OCI-LY1 (cell line): ENCODE measurements at regions not wholly inside any gene's neighbourhood (a gene's known extent, or its start where the extent isn't known, plus 50 kb on each side); places are given as distances from the start of the nearest gene placed in this dataset.

Experiments
- H2AFZ ChIP-seq: fragments of 200-600 bp; sonication (generic), shearing (Covaris generic); 2 replicates; pipeline ENCODE4 v1.6.0; 2014; ENCODE audit warnings: antibody characterized with exemption, mild to moderate bottlenecking, low read length
- H3F3A ChIP-seq: fragments of 200-600 bp; sonication (generic), shearing (Covaris generic); 2 replicates; pipeline ENCODE4 v1.6.0; 2014; ENCODE audit warnings: mild to moderate bottlenecking, antibody characterized with exemption, low read length, moderate library complexity; ENCODE audit not compliant: insufficient read depth
- H3K27ac ChIP-seq: fragments of 200-600 bp; sonication (generic); 2 replicates; pipeline ENCODE4 v1.5.1; 2014; ENCODE audit warnings: low read length, mixed run types, mild to moderate bottlenecking, low read depth; ENCODE audit not compliant: poor library complexity, severe bottlenecking
- H3K27me3 ChIP-seq: fragments of 200-600 bp; sonication (generic); 2 replicates; pipeline ENCODE4 v1.6.0; 2014; ENCODE audit warnings: antibody characterized with exemption, mild to moderate bottlenecking, low read length, moderate library complexity; ENCODE audit not compliant: insufficient read depth
- H3K36me3 ChIP-seq: fragments of 200-600 bp; sonication (generic); 2 replicates; pipeline ENCODE4 v1.6.1; 2014; ENCODE audit warnings: mild to moderate bottlenecking, antibody characterized with exemption, low read length, moderate library complexity, mixed read lengths; ENCODE audit not compliant: insufficient read depth
- H3K4me1 ChIP-seq: fragments of 200-600 bp; sonication (generic); 2 replicates; pipeline ENCODE4 v1.5.1; 2014; ENCODE audit warnings: mild to moderate bottlenecking, low read length, moderate library complexity; ENCODE audit not compliant: insufficient read depth, severe bottlenecking
- H3K4me2 ChIP-seq: fragments of 200-600 bp; sonication (generic), shearing (Covaris generic); 2 replicates; pipeline ENCODE4 v1.6.1; 2014; ENCODE audit warnings: low read length
- H3K4me3 ChIP-seq: fragments of 200-600 bp; sonication (generic); 2 replicates; pipeline ENCODE4 v1.5.1; 2014; ENCODE audit warnings: low read length, low read depth, mild to moderate bottlenecking, mixed read lengths; ENCODE audit not compliant: poor library complexity, severe bottlenecking
- H3K79me2 ChIP-seq: fragments of 200-600 bp; shearing (Covaris generic); 2 replicates; pipeline ENCODE4 v1.6.1; 2016; ENCODE audit warnings: mixed run types, low read length, mixed read lengths; ENCODE audit not compliant: insufficient read depth
- H3K9ac ChIP-seq: fragments of 200-600 bp; sonication (generic), shearing (Covaris generic); 2 replicates; pipeline ENCODE4 v1.6.1; 2014; ENCODE audit warnings: mild to moderate bottlenecking, low read length, mixed read lengths
- H3K9me2 ChIP-seq: fragments of 200-600 bp; sonication (generic), shearing (Covaris generic); 2 replicates; pipeline ENCODE4 v1.6.1; 2014; ENCODE audit warnings: low read depth, mild to moderate bottlenecking, low read length, mixed read lengths
- H3K9me3 ChIP-seq: fragments of 200-600 bp; shearing (Covaris generic); 2 replicates; pipeline ENCODE4 v1.6.1; 2014; ENCODE audit warnings: low read length, mixed read lengths
- H4K20me1 ChIP-seq: fragments of 200-600 bp; sonication (generic), shearing (Covaris generic); 2 replicates; pipeline ENCODE4 v1.6.0; 2016; ENCODE audit warnings: mild to moderate bottlenecking, low read length; ENCODE audit not compliant: insufficient read depth
- CTCF ChIP-seq: fragments of 200-600 bp; sonication (generic), shearing (Covaris generic); IDR thresholded peaks from 2 replicates; pipeline ENCODE4 v1.5.1; 2017; ENCODE audit warnings: mild to moderate bottlenecking, antibody characterized with exemption, low read length, moderate library complexity, mixed read lengths
- EZH2 ChIP-seq: fragments of 200-600 bp; sonication (generic), shearing (Covaris generic); IDR thresholded peaks from 2 replicates; pipeline ENCODE4 v1.8.0; 2017; ENCODE audit warnings: borderline replicate concordance, mixed run types, mild to moderate bottlenecking, antibody characterized with exemption, low read length, moderate library complexity, mixed read lengths

GRCh38 chr14:101057394-101057793 is 153.9 kb upstream of the RTL1 start:
- no peaks in the 10 kb centered on the region for H3F3A ChIP-seq
- no peaks in the 10 kb centered on the region for H4K20me1 ChIP-seq
- H3K4me1 ChIP-seq, result no peaks in the 10 kb centered on the region
- H3K9me2 ChIP-seq, result no peaks in the 10 kb centered on the region
- no peak overlapping the region for H3K4me2 ChIP-seq
- no peak overlapping the region for H2AFZ ChIP-seq
- peaks cover 4% of the 10 kb centered on the region for H3K9me3 ChIP-seq
- no peak overlapping the region for H3K4me3 ChIP-seq
- no peaks in the 10 kb centered on the region for H3K79me2 ChIP-seq
- H3K27me3 ChIP-seq, result no peaks in the 10 kb centered on the region; the same call in 1 of the 2 replicates
- H3K27ac ChIP-seq, result no peak overlapping the region
- TF ChIP-seq EZH2, result no peak
- TF ChIP-seq CTCF, result no peak
- H3K36me3 ChIP-seq, result no peaks in the 10 kb centered on the region
- no peak overlapping the region for H3K9ac ChIP-seq

- Histone ChIP-seq H3K27me3 (no peaks in the 10 kb centered on the region; the same call in 1 of the 2 replicates), H3K4me2 (no peak overlapping the region), H3K9me3 (peaks cover 4% of the 10 kb centered on the region)
Measured at GRCh38 chr14:101058571-101058970, 155.0 kb upstream of the RTL1 start.

GRCh38 chr14:101060171-101060601 is 156.7 kb upstream of the RTL1 start:
- Histone ChIP-seq H3K27ac (no peak overlapping the region), H3K4me1 (no peaks in the 10 kb centered on the region), H2AFZ (no peak overlapping the region), H3K9me2 (no peaks in the 10 kb centered on the region), H3K4me3 (no peak overlapping the region), H4K20me1 (no peaks in the 10 kb centered on the region), H3K36me3 (no peaks in the 10 kb centered on the region), H3K4me2 (no peak overlapping the region), H3K27me3 (no peaks in the 10 kb centered on the region; the same call in 1 of the 2 replicates), H3K9ac (no peak overlapping the region), H3K79me2 (no peaks in the 10 kb centered on the region), H3K9me3 (peaks cover 4% of the 10 kb centered on the region), H3F3A (no peaks in the 10 kb centered on the region)
- TF ChIP-seq CTCF (no peak), EZH2 (no peak)

More at GRCh38 chr14:101058571-101058970, 155.0 kb upstream of the RTL1 start:
- Histone ChIP-seq H3K79me2 (no peaks in the 10 kb centered on the region), H3K36me3 (no peaks in the 10 kb centered on the region), H2AFZ (no peak overlapping the region), H3K4me3 (no peak overlapping the region), H3F3A (no peaks in the 10 kb centered on the region), H3K4me1 (no peaks in the 10 kb centered on the region), H3K27ac (no peak overlapping the region), H3K9ac (no peak overlapping the region), H3K9me2 (no peaks in the 10 kb centered on the region), H4K20me1 (no peaks in the 10 kb centered on the region)
- no peak for TF ChIP-seq EZH2

GRCh38 chr14:101061411-101062064 is 158.0 kb upstream of the RTL1 start:
- H2AFZ ChIP-seq, result no peak overlapping the region
- H3K27me3 ChIP-seq, result no peaks in the 10 kb centered on the region; the same call in 1 of the 2 replicates
- no peaks in the 10 kb centered on the region for H3K79me2 ChIP-seq
- H4K20me1 ChIP-seq, result no peaks in the 10 kb centered on the region
- H3K27ac ChIP-seq, result no peak overlapping the region
- H3K9me2 ChIP-seq, result no peaks in the 10 kb centered on the region
- H3K36me3 ChIP-seq, result no peaks in the 10 kb centered on the region
- no peak overlapping the region for H3K9ac ChIP-seq
- H3K9me3 ChIP-seq, result peaks cover 4% of the 10 kb centered on the region
- H3K4me2 ChIP-seq, result no peak overlapping the region
- no peak overlapping the region for H3K4me3 ChIP-seq
- no peak for TF ChIP-seq CTCF
- TF ChIP-seq EZH2, result no peak
- H3K4me1 ChIP-seq, result no peaks in the 10 kb centered on the region
- no peaks in the 10 kb centered on the region for H3F3A ChIP-seq
